OCI-LY3 (cell line): ENCODE measurements at regions not wholly inside any gene's neighbourhood (a gene's known extent, or its start where the extent isn't known, plus 50 kb on each side); places are given as distances from the start of the nearest gene placed in this dataset.
"Not testable (repeated sequence)": the region's sequence is repeated elsewhere in the genome, so short reads cannot be mapped to it uniquely, and the experiment has no call there.

ENCODE experiments used
- EZH2phosphoT487 ChIP-seq: fragments of 200-600 bp; shearing (Covaris generic); IDR thresholded peaks from 2 replicates; pipeline ENCODE4 v1.6.1; 2018; ENCODE audit warnings: antibody characterized with exemption, mixed run types, low read depth
- TF ChIP-seq, protein P1 (sequence below): fragments of 200-600, 300-600 bp; sonication (generic); IDR thresholded peaks from 2 replicates; pipeline ENCODE4 v1.5.1; 2014; ENCODE audit warnings: antibody characterized with exemption, low read length, low read depth

DNA sequence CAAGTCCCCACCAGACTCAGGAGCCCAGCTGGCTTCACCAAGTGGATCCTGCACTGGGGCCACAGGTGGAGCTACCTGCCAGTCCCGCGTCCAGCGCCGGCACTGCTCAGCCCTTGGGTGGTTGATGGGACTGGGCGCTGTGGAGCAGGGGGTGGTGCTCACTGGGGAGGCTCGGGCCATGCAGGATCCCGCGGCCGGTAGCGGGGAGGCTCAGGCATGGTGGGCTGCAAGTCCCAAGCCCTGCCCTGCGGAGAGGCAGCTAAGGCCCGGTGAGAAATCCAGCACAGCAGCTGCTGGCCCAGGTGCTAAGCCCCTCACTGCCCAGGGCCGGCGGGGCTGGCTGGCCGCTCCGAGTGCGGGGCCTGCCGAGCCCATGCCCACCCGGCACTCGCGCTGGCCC is 143.1 kb upstream of the ALDH3B2 start:
- TF ChIP-seq, protein P1, sequence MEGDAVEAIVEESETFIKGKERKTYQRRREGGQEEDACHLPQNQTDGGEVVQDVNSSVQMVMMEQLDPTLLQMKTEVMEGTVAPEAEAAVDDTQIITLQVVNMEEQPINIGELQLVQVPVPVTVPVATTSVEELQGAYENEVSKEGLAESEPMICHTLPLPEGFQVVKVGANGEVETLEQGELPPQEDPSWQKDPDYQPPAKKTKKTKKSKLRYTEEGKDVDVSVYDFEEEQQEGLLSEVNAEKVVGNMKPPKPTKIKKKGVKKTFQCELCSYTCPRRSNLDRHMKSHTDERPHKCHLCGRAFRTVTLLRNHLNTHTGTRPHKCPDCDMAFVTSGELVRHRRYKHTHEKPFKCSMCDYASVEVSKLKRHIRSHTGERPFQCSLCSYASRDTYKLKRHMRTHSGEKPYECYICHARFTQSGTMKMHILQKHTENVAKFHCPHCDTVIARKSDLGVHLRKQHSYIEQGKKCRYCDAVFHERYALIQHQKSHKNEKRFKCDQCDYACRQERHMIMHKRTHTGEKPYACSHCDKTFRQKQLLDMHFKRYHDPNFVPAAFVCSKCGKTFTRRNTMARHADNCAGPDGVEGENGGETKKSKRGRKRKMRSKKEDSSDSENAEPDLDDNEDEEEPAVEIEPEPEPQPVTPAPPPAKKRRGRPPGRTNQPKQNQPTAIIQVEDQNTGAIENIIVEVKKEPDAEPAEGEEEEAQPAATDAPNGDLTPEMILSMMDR, result not testable (repeated sequence)
- TF ChIP-seq EZH2phosphoT487, result not testable (repeated sequence)
